Aorta (tissue), 5 donors: ENCODE measurements at regions not wholly inside any gene's neighbourhood (a gene's known extent, or its start where the extent isn't known, plus 50 kb on each side); places are given as distances from the start of the nearest gene placed in this dataset.

Source experiments
- ATAC-seq: fragments of 200-7000 bp; cut with Tn5 transposase; one replicate; pipeline ENCODE4 v1.9.1; 2022; ENCODE audit warnings: moderate library complexity; ENCODE audit not compliant: low FRiP score
- DNase-seq, 2 donors: peaks; one replicate each; pipeline ENCODE4 v3.0.0-alpha.2; 2020
- H3K27ac ChIP-seq, 2 donors: one replicate each; pipeline ENCODE4 v1.5.1; 2013; ENCODE audit warnings: low read length in 2 of 2, mild to moderate bottlenecking in 2 of 2, moderate library complexity in 2 of 2, control low read depth in 1 of 2, inconsistent platforms in 1 of 2, low read depth in 1 of 2
- H3K27me3 ChIP-seq, 2 donors: one replicate each; pipeline ENCODE4 v1.6.1; 2013; ENCODE audit warnings: control low read depth in 1 of 2, low read length in 1 of 2, mild to moderate bottlenecking in 1 of 2, moderate library complexity in 1 of 2; ENCODE audit not compliant: insufficient read depth in 2 of 2, control insufficient read depth in 1 of 2
- H3K36me3 ChIP-seq, 2 donors: one replicate each; pipeline ENCODE4 v1.6.1; 2013; ENCODE audit warnings: control low read depth in 1 of 2, low read length in 1 of 2, mild to moderate bottlenecking in 1 of 2; ENCODE audit not compliant: insufficient read depth in 2 of 2, control insufficient read depth in 1 of 2
- H3K4me1 ChIP-seq, 2 donors: one replicate each; pipeline ENCODE4 v1.6.1; 2013; ENCODE audit warnings: low read length in 2 of 2, control low read depth in 1 of 2, mild to moderate bottlenecking in 1 of 2, moderate library complexity in 1 of 2; ENCODE audit not compliant: insufficient read depth in 2 of 2, control insufficient read depth in 1 of 2
- H3K4me3 ChIP-seq, 2 donors: one replicate each; pipeline ENCODE4 v1.5.1; 2013; ENCODE audit warnings: low read length in 2 of 2, control low read depth in 1 of 2, mild to moderate bottlenecking in 1 of 2
- H3K9me3 ChIP-seq: one replicate; pipeline ENCODE4 v1.6.1; 2013; ENCODE audit warnings: mild to moderate bottlenecking, low read length; ENCODE audit not compliant: control insufficient read depth
- WGBS, 2 donors: extraction: QIAGEN DNeasy Blood & Tissue Kit; methylation state at CpG; one replicate each; pipeline ENCODE4 v1.1.7; 2013; 5-methylcytosine and 5-hydroxymethylcytosine counted together
- intact Hi-C, 2 donors: fragments of 100-400 bp; cut with DNase I; formaldehyde crosslinking; loops; one replicate each; pipeline versions ENCODE4 v1.14.2 to v1.15.0; 2022
- donor health status: healthy with polysubstance abuse.
- donor health status: Bipolar disorder and iron deficiency.
- donor health status: DM: no; HTN: no; CAD: no.
- donor health status: DM: no; HTN: no; CAD: no.
- donor health status: DM: yes; HTN: yes; CAD: no.

GRCh38 chr7:89770161-89770560 lies 384.1 kb upstream of the STEAP1 start:
- Histone ChIP-seq H3K27me3 (no peaks in the 10 kb centered on the region), H3K27ac (no peak overlapping the region), H3K4me3 (no peak overlapping the region), H3K36me3 (no peaks in the 10 kb centered on the region), H3K4me1 (no peaks in the 10 kb centered on the region), H3K9me3 (no peaks in the 10 kb centered on the region)
- 67 to 85% methylated on average over 4 of the region's 4 CpGs for WGBS, 2 donors
- ATAC-seq: no peak
- DNase-seq: no peak
- intact Hi-C loops: no loop called here

GRCh38 chr7:89771003-89771636 lies 383.1 kb upstream of the STEAP1 start:
- no peaks in the 10 kb centered on the region for H3K27me3 ChIP-seq
- no peaks in the 10 kb centered on the region for H3K9me3 ChIP-seq
- no peaks in the 10 kb centered on the region for H3K36me3 ChIP-seq
- ATAC-seq (no peak), DNase-seq (no peak)
- no peak overlapping the region for H3K4me3 ChIP-seq
- no peaks in the 10 kb centered on the region for H3K4me1 ChIP-seq
- intact Hi-C loops: no loop called here
- 67 to 70% methylated on average over 3 of the region's 3 CpGs for WGBS, 2 donors
- no peak overlapping the region for H3K27ac ChIP-seq

- Histone ChIP-seq H3K27me3 (no peaks in the 10 kb centered on the region), H3K4me1 (no peaks in the 10 kb centered on the region), H3K9me3 (no peaks in the 10 kb centered on the region), H3K27ac (no peak overlapping the region), H3K36me3 (no peaks in the 10 kb centered on the region), H3K4me3 (no peak overlapping the region)
- no peak for ATAC-seq
- WGBS, 2 donors: 16 to 30% methylated on average over 1 of the region's 1 CpG
- DNase-seq: no peak
- intact Hi-C loops: no loop called here
Measured at GRCh38 chr7:89772276-89772675, 382.0 kb upstream of the STEAP1 start.

GRCh38 chr7:89773611-89774010 lies 380.7 kb upstream of the STEAP1 start:
- 68 to 71% methylated on average over 2 of the region's 2 CpGs for WGBS, 2 donors

GRCh38 chr7:89775459-89775858 lies 378.8 kb upstream of the STEAP1 start:
- Histone ChIP-seq H3K36me3 (no peaks in the 10 kb centered on the region), H3K27ac (no peak overlapping the region), H3K27me3 (no peaks in the 10 kb centered on the region), H3K4me1 (no peaks in the 10 kb centered on the region), H3K9me3 (no peaks in the 10 kb centered on the region), H3K4me3 (no peak overlapping the region)
- ATAC-seq (no peak), DNase-seq (no peak)
- intact Hi-C loops: no loop called here

More at GRCh38 chr7:89773611-89774010, 380.7 kb upstream of the STEAP1 start:
- Histone ChIP-seq H3K27me3 (no peaks in the 10 kb centered on the region), H3K27ac (no peak overlapping the region), H3K4me3 (no peak overlapping the region), H3K9me3 (no peaks in the 10 kb centered on the region), H3K36me3 (no peaks in the 10 kb centered on the region), H3K4me1 (no peaks in the 10 kb centered on the region)
- intact Hi-C loops: no loop called here
- ATAC-seq (no peak), DNase-seq (no peak)

- no peaks in the 10 kb centered on the region for H3K27me3 ChIP-seq
- H3K9me3 ChIP-seq: no peaks in the 10 kb centered on the region
- intact Hi-C loops: no loop called here
- 94 to 95% methylated on average over 2 of the region's 2 CpGs for WGBS, 2 donors
- no peak overlapping the region for H3K27ac ChIP-seq
- no peak for ATAC-seq
- no peak overlapping the region for H3K4me3 ChIP-seq
- DNase-seq: no peak
- no peaks in the 10 kb centered on the region for H3K4me1 ChIP-seq
- H3K36me3 ChIP-seq: no peaks in the 10 kb centered on the region
Measured at GRCh38 chr7:89776980-89777379, 377.3 kb upstream of the STEAP1 start.

- intact Hi-C loops: no loop called here
- no peaks in the 10 kb centered on the region for H3K9me3 ChIP-seq
- DNase-seq (no peak), ATAC-seq (no peak)
- H3K27ac ChIP-seq: no peak overlapping the region
- H3K4me1 ChIP-seq: no peaks in the 10 kb centered on the region
- no peaks in the 10 kb centered on the region for H3K27me3 ChIP-seq
- H3K4me3 ChIP-seq: no peak overlapping the region
- H3K36me3 ChIP-seq: no peaks in the 10 kb centered on the region
Measured at GRCh38 chr7:89777499-89777898, 376.8 kb upstream of the STEAP1 start.

GRCh38 chr7:89780291-89780690 lies 374.0 kb upstream of the STEAP1 start:
- Histone ChIP-seq H3K27ac (no peak overlapping the region), H3K4me3 (no peak overlapping the region), H3K36me3 (no peaks in the 10 kb centered on the region), H3K4me1 (no peaks in the 10 kb centered on the region), H3K27me3 (no peaks in the 10 kb centered on the region), H3K9me3 (no peaks in the 10 kb centered on the region)
- 73 to 74% methylated on average over 4 of the region's 4 CpGs for WGBS, 2 donors
- ATAC-seq (no peak), DNase-seq (no peak)
- intact Hi-C loops: no loop called here

- no peaks in the 10 kb centered on the region for H3K27me3 ChIP-seq
- DNase-seq (no peak), ATAC-seq (no peak)
- H3K9me3 ChIP-seq: peaks cover 5% of the 10 kb centered on the region
- intact Hi-C loops: no loop called here
- H3K4me3 ChIP-seq: no peak overlapping the region
- no peaks in the 10 kb centered on the region for H3K36me3 ChIP-seq
- 59 to 66% methylated on average over 2 of the region's 2 CpGs for WGBS, 2 donors
- no peaks in the 10 kb centered on the region for H3K4me1 ChIP-seq
- H3K27ac ChIP-seq: no peak overlapping the region
Measured at GRCh38 chr7:89796481-89796880, 357.8 kb upstream of the STEAP1 start.
